Endothelial cell of umbilical vein (primary cell): ENCODE measurements at regions not wholly inside any gene's neighbourhood (a gene's known extent, or its start where the extent isn't known, plus 50 kb on each side); places are given as distances from the start of the nearest gene placed in this dataset.

Source experiments
- BruUV-seq: library from RNA; stranded (reverse); fragments of 400-500 nt; replicated peaks from 2 replicates; lab custom pipeline; 2021; lab: Mats Ljungman, UMichigan
- CTCF ChIA-PET: fragments of 300-600, 350-600 bp; sonication (Branson Sonifier 250); formaldehyde crosslinking; loops from one replicate; lab custom pipeline; 2021; ENCODE audit warnings: antibody characterized with exemption, inconsistent platforms; lab: Charles Lee
- POLR2A ChIA-PET: fragments of 300-600, 350-600 bp; sonication (Branson Sonifier 250); formaldehyde crosslinking; loops from one replicate; lab custom pipeline; 2021; ENCODE audit warnings: antibody characterized with exemption, inconsistent platforms; lab: Charles Lee
- DNase-seq: peaks from one replicate; pipeline ENCODE4 v3.0.0-alpha.2; 2011; ENCODE audit warnings: low read depth, low spot score
- FAIRE-seq: peaks from 2 replicates; lab custom pipeline; 2011; peaks lifted over from hg19 to GRCh38; lab: Jason Lieb, UNC
- H2AFZ ChIP-seq: 2 replicates; pipeline ENCODE4 v1.6.0; 2012; ENCODE audit warnings: low read depth, low read length, control low read depth, inconsistent platforms
- H3K27ac ChIP-seq: 2 replicates; pipeline ENCODE4 v1.5.1; 2011; ENCODE audit warnings: low read depth, mild to moderate bottlenecking, control low read depth, low read length, moderate library complexity; ENCODE audit not compliant: insufficient read depth
- H3K27me3 ChIP-seq, 2 experiments: 2 replicates each; pipeline versions ENCODE4 v1.6.0 to v1.6.1; 2011; ENCODE audit warnings: low read length in 2 of 2, mixed read lengths in 1 of 2; ENCODE audit not compliant: control insufficient read depth in 2 of 2, insufficient read depth in 2 of 2
- H3K36me3 ChIP-seq, 2 experiments: 2 replicates in 1 of 2; 3 replicates in 1 of 2; pipeline ENCODE4 v1.5.1; 2011; ENCODE audit warnings: low read length in 2 of 2, mild to moderate bottlenecking in 1 of 2, moderate library complexity in 1 of 2; ENCODE audit not compliant: control insufficient read depth in 2 of 2, insufficient read depth in 2 of 2; ENCODE audit errors: extremely low read depth in 1 of 2
- H3K4me1 ChIP-seq: 3 replicates; pipeline ENCODE4 v1.5.1; 2011; ENCODE audit warnings: mild to moderate bottlenecking, low read length; ENCODE audit not compliant: control insufficient read depth, insufficient read depth; ENCODE audit errors: extremely low read depth
- H3K4me2 ChIP-seq: 2 replicates; pipeline ENCODE4 v1.6.1; 2011; ENCODE audit warnings: low read length, control low read depth, mixed read lengths; ENCODE audit not compliant: insufficient read depth
- H3K4me3 ChIP-seq, 3 experiments: fragments of 200-600 bp in 1 of 3; sonication (generic), shearing (Covaris generic) in 1 of 3; replicated peaks in 1 of 3; 2 replicates each; pipeline ENCODE4 v1.5.1; 2011 to 2016; ENCODE audit warnings: control low read depth in 3 of 3, low read length in 3 of 3, mild to moderate bottlenecking in 2 of 3, inconsistent platforms in 1 of 3, low read depth in 1 of 3, moderate library complexity in 1 of 3; ENCODE audit not compliant: insufficient read depth in 1 of 3
- H3K79me2 ChIP-seq: 2 replicates; pipeline ENCODE4 v1.6.0; 2012; ENCODE audit warnings: low read length, inconsistent platforms; ENCODE audit not compliant: control insufficient read depth, insufficient read depth
- H3K9ac ChIP-seq: replicated peaks from 2 replicates; pipeline ENCODE3; 2011; ENCODE audit warnings: low read length, control low read depth; ENCODE audit not compliant: insufficient read depth; ENCODE audit errors: extremely low read depth
- H3K9me1 ChIP-seq: replicated peaks from 3 replicates; pipeline ENCODE4 v1.6.0; 2011; ENCODE audit warnings: mild to moderate bottlenecking, low read length; ENCODE audit not compliant: control insufficient read depth, insufficient read depth; ENCODE audit errors: extremely low read depth
- H3K9me3 ChIP-seq: replicated peaks from 2 replicates; pipeline ENCODE4 v1.5.1; 2012; ENCODE audit warnings: low read length, inconsistent platforms; ENCODE audit not compliant: control insufficient read depth, insufficient read depth
- H4K20me1 ChIP-seq: replicated peaks from 2 replicates; pipeline ENCODE3; 2011; ENCODE audit warnings: mild to moderate bottlenecking, low read length; ENCODE audit not compliant: control insufficient read depth, insufficient read depth; ENCODE audit errors: extremely low read depth
- EZH2 ChIP-seq: IDR thresholded peaks from 2 replicates; pipeline ENCODE4 v1.6.1; 2012; ENCODE audit warnings: borderline replicate concordance, low read depth, mild to moderate bottlenecking, moderate library complexity, low read length, inconsistent platforms; ENCODE audit not compliant: severe bottlenecking
- FOS ChIP-seq: IDR thresholded peaks from 2 replicates; pipeline ENCODE4 v1.6.1; 2011; ENCODE audit warnings: mild to moderate bottlenecking, low read length, moderate library complexity, borderline replicate concordance; ENCODE audit not compliant: insufficient read depth
- GATA2 ChIP-seq: IDR thresholded peaks from 2 replicates; pipeline ENCODE4 v1.7.0; 2011; ENCODE audit warnings: low read depth, mild to moderate bottlenecking, moderate library complexity, mixed read lengths, low read length; ENCODE audit not compliant: insufficient read length, insufficient read depth
- JUN ChIP-seq: IDR thresholded peaks from 2 replicates; pipeline ENCODE4 v1.6.1; 2011; ENCODE audit warnings: borderline replicate concordance, low read depth; ENCODE audit not compliant: insufficient read length, insufficient read depth
- MAX ChIP-seq: IDR thresholded peaks from 2 replicates; pipeline ENCODE4 v1.6.1; 2011; ENCODE audit not compliant: insufficient read depth, insufficient read length
- MYC ChIP-seq: IDR thresholded peaks from one replicate; pipeline ENCODE4 v1.6.1; 2011; ENCODE audit warnings: mild to moderate bottlenecking, low read depth, low read length
- POLR2A ChIP-seq: IDR thresholded peaks from 2 replicates; pipeline ENCODE4 v1.6.1; 2012; ENCODE audit warnings: low read depth, mild to moderate bottlenecking, control low read depth, low read length
- POLR2AphosphoS5 ChIP-seq: IDR thresholded peaks from 2 replicates; pipeline ENCODE4 v1.6.1; 2012; ENCODE audit warnings: low read depth, mild to moderate bottlenecking, control low read depth, low read length, moderate library complexity; ENCODE audit not compliant: insufficient read depth
- dilution Hi-C: fragments of 300-500 bp; cut with MboI; formaldehyde crosslinking; loops from one replicate; pipeline ENCODE4 v1.15.0; 2019; ENCODE audit warnings: low sequenced_read_pairs; ENCODE audit not compliant: extremely low pct_ligation_motif_present
- intact Hi-C: fragments of 100-400 bp; cut with micrococcal nuclease; formaldehyde crosslinking; loops from one replicate; pipeline ENCODE4 v1.10.0; 2022
- TF ChIP-seq, protein P1 (sequence below), 2 donors: IDR thresholded peaks; 1 replicate in 1 of 2; 2 replicates in 1 of 2; pipeline ENCODE4 v1.5.1; 2011; ENCODE audit warnings: low read length in 2 of 2, mild to moderate bottlenecking in 2 of 2, moderate library complexity in 2 of 2, control low read depth in 1 of 2, inconsistent platforms in 1 of 2, low read depth in 1 of 2; ENCODE audit not compliant: insufficient read depth in 1 of 2; ENCODE audit errors: extremely low read depth in 1 of 2

GRCh38 chr3:20975188-20975651 lies 775.8 kb downstream of the ZNF385D start:
- dilution Hi-C loops: no loop called here

More at GRCh38 chr3:20975188-20975651, 775.8 kb downstream of the ZNF385D start:
- Histone ChIP-seq H3K36me3 (no peaks in the 10 kb centered on the region), H3K4me2 (no peak overlapping the region), H3K9me1 (no peaks in the 10 kb centered on the region), H2AFZ (no peak overlapping the region), H3K9me3 (no peaks in the 10 kb centered on the region), H3K27me3 (no peaks in the 10 kb centered on the region), H3K79me2 (no peaks in the 10 kb centered on the region), H3K9ac (no peak overlapping the region), H4K20me1 (no peaks in the 10 kb centered on the region), H3K27ac (no peak overlapping the region), H3K4me3 (no peak overlapping the region), H3K4me1 (no peaks in the 10 kb centered on the region)
- no peak for TF ChIP-seq MAX
- TF ChIP-seq POLR2A: no peak
- no peak for TF ChIP-seq POLR2AphosphoS5
- no peak for TF ChIP-seq FOS
- TF ChIP-seq GATA2: no peak
- no peak for TF ChIP-seq MYC
- TF ChIP-seq EZH2: no peak
- TF ChIP-seq JUN: no peak
- TF ChIP-seq, protein P1, sequence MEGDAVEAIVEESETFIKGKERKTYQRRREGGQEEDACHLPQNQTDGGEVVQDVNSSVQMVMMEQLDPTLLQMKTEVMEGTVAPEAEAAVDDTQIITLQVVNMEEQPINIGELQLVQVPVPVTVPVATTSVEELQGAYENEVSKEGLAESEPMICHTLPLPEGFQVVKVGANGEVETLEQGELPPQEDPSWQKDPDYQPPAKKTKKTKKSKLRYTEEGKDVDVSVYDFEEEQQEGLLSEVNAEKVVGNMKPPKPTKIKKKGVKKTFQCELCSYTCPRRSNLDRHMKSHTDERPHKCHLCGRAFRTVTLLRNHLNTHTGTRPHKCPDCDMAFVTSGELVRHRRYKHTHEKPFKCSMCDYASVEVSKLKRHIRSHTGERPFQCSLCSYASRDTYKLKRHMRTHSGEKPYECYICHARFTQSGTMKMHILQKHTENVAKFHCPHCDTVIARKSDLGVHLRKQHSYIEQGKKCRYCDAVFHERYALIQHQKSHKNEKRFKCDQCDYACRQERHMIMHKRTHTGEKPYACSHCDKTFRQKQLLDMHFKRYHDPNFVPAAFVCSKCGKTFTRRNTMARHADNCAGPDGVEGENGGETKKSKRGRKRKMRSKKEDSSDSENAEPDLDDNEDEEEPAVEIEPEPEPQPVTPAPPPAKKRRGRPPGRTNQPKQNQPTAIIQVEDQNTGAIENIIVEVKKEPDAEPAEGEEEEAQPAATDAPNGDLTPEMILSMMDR (IDR thresholded peaks at IDR 0.05; ENCODE audit: extremely low read depth in 1 of 2, insufficient read depth in 1 of 2, low read depth in 1 of 2, low read length in 2 of 2): no peak
- ChIA-PET CTCF (interaction anchor here (1.1 kb wide), 1 partner anchor 8 kb away, joined by 3 read pairs; no protein-coding TSS in a partner anchor), POLR2A (no interaction called here)
- DNase-seq: no peak
- intact Hi-C loops: no loop called here
- FAIRE-seq: no peak
- no TSS peak for BruUV-seq
